ENCODE measurements at regions not wholly inside any gene's neighbourhood (a gene's known extent, or its start where the extent isn't known, plus 50 kb on each side); places are given as distances from the start of the nearest gene placed in this dataset.

DNA sequence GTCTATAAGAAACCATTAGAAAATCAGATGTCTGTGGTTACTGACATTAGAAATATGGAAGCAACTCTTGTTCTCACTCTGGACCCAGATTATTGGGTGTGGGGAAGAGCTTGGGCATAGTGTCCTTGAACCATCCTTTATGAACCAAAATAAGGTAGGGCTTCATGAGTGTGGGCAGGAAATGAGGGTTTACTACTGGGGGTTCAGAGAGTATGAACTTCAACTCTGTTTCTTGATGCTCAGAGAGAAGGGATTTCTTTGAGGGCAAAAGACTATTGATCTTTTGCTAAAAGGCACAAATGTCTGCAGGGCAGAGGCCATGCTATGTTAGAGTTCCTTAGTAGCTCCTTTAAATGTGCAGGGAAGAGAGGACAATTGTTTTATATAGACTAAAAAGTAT is 183.3 kb upstream of the ATP2B1 start:
- TF ChIP-seq CTCF (IDR thresholded peaks at IDR 0.05; ENCODE audit: low read length): no peak
- TF ChIP-seq EZH2 (optimal IDR thresholded peaks at IDR 0.05; ENCODE audit: low read depth, low read length): no peak
- no peak for TF ChIP-seq EZH2phosphoT487 (IDR thresholded peaks at IDR 0.05; ENCODE audit: low read length)
